ENCODE measurements at regions not wholly inside any gene's neighbourhood (a gene's known extent, or its start where the extent isn't known, plus 50 kb on each side); places are given as distances from the start of the nearest gene placed in this dataset.
A peak's percentile ranks its signal among the peaks of the same experiment; 100 is the strongest.

DNA sequence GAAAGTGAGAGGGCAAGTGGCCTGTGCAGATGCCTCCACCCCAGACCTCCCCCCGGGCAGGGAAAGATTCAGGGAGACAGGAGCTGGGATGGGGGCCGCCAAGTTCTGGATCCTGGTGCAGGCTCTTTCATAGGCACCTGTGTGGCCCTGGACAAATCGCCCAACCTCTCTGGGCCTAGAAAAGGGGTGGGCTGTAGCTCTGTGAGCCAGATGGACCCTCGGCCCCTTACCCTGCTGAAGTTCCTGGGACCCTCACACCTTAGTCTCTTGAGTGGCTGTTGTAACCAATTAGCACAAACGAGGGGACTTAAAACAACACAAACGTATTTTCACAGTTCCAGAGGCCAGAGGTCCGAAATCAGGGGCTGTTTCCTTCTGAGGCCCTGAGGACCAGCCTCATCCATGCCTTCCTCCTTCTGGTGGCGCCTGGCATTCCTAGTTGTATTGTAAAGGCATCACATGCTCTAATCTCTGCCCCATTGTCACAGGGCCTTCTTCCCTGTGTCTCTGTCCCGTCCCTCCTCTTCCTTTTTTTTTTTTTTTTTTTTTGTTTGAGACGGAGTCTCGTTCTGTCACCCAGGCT is 352.6 kb downstream of the SEC14L1 start:
- no peak for DNase-seq (ENCODE audit: extremely low read depth, low read depth)

DNA sequence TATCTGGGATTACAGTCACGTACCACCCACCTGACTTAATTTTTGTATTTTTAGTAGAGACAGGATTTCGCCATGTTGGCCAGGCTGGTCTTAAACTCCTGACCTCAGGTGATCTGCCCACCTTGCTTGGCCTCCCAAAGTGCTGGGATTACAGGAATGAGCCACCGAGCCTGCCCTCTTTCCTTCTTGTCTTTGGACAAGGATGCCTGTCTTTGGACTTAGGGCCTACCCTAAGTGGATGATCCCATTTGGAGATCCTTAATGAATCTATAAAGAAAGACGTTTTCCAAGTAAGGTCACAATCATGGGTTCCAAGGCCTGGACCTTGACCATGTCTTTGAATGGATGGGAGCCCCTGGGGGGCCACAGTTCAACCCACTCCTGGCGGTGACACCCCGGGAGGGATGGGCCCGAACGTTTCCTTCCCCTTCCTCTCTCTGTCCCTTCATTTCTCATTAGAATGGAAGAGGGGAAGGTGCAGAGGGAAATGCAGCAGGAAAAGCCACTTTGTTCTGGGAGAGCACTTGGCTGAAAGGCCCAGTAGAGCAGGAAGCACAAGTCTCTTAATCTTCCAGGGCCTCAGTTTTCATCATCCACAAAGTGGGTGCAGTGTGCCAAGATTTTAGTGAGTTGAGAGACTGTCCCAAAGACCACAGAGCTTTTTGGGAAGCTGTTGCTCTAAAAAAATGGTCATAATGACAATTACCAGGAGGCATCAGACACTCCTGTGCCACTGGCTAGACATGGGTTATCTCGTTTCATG is 353.3 kb downstream of the SEC14L1 start:
- DNase-seq (ENCODE audit: extremely low read depth, low read depth) = no peak

DNA sequence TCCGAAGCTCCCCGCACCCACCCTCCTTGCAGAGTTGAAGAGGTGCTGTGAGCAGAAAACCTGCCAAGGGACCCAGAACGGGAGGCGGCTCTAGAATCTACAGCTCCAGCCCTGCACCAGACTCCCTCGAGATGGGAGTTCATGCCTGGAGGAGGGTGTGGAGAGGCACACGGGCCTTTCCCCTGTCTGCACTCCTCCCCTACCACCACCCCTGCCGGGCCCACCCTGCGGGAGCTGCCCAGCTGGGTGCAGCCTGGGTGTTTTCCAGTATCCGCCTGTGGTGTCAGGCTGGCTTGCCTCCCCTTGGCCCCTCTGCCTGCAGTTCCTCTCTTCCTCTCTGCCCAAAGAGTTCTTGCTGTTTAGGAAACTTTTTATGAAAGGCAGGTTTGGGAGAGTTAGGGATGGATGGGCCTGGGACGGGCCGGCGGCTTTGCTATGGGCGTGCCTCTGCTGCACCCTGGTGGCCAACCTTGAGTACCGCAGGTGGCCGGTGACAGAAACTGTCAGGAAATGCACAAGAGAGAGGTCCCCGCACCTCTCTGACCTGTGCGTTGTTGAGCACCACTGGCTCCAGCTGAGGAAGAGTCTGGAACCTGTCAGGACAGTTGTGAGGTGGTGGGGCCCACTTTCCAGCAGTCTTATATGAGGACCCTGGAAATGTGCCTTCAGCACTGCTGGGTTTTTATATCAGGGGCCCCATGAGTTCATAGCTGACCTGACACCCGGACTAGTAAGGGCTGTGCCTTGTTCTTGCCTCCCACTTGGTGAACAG is 354.1 kb downstream of the SEC14L1 start:
- peak; percentile 62 for DNase-seq (ENCODE audit: extremely low read depth, low read depth)

DNA sequence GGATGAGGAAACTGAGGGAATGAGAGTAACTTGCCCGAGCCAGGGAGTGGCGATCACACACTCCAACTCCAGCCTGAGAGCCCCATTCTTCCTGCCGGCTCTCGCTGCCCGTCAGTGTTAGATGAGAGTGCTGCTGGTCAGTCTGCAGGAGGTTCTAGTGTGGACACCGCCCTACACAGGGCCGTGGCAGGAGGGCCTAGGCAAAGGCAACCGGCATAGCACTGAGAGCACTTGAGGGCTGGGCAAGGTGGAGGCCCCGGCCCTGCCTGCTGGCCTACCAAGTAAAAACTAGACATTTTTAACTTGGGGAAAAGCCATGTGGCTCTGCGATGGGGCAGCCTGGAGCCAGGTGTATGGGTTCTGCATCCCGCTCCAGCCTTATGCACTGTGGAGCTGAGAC is 354.8 kb downstream of the SEC14L1 start:
- no peak for DNase-seq (ENCODE audit: extremely low read depth, low read depth)

DNA sequence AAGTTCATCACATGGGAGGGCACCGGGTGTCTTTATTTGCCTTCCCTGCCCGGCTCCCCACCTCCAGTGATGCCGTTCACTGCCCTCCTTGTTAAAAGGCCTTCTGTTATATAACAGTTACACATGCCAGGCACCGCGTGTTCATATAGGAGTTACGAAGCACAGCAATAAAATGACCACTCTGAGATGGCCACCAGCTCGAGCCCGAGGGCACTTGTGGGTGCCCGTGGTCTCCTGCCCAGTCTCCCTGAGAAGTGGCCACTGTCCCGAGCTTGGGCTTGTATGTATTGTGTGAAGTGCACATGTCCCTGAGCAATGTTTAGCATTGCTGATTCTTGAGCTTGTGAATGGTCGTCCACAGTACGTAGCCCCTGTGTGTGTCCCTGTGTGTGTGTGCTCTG is 355.6 kb downstream of the SEC14L1 start:
- no peak for DNase-seq (ENCODE audit: extremely low read depth, low read depth)

DNA sequence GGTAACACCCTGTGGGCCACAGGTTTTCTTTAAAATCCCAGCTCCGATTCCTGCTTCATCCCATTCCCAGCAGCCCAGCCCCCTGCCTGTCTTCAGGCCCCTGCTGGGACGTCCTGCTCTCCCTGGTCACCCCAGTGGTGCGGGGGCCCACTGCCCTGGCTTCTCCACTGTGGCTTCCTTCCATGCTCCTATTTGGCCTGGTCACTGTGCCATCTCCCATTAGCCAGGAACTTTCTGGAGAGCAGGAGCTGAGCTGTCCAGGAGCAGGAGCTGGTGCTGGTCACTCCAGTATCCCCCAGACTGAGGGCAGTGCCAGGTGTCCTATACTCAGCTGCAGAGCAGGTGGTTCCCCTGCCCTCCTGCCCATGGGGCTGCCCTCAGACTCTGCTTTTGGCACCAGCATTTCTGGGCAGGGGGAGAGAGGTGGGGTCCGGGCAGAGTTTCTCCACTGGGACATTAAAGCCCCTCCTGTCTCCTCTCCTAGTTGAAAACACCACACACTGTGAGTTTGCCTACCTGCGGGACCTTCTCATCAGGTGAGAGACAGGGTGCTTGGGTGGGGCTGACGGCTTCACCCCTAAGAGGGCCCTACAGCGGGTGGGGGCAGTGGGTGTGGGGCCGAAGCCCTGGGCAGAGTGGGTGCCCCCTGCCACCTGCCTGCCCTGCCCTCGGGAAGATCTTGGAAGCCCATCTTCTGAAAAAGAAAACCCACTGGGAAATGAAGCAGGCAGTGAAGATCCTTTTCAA is 356.2 kb downstream of the SEC14L1 start:
- DNase-seq (ENCODE audit: extremely low read depth, low read depth) = no peak

DNA sequence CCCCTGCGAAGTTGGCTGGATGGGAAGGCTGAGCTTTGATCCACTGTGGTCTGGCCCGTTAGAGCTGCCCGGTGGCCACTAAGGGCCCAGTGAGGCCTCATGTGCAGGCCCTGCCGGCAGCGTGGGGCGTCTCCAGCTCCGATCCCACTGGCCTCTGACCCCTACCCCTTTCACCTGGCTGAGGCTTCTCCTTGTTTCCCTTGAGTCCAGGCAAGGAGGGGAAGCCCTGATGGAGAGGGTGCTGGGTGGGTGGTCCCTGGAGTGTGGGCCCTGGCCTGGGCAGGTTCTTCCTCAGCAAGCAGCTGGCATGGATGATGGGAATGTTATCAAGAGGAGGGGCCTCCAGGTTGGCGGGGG is 356.8 kb downstream of the SEC14L1 start:
- DNase-seq (ENCODE audit: extremely low read depth, low read depth) = no peak

DNA sequence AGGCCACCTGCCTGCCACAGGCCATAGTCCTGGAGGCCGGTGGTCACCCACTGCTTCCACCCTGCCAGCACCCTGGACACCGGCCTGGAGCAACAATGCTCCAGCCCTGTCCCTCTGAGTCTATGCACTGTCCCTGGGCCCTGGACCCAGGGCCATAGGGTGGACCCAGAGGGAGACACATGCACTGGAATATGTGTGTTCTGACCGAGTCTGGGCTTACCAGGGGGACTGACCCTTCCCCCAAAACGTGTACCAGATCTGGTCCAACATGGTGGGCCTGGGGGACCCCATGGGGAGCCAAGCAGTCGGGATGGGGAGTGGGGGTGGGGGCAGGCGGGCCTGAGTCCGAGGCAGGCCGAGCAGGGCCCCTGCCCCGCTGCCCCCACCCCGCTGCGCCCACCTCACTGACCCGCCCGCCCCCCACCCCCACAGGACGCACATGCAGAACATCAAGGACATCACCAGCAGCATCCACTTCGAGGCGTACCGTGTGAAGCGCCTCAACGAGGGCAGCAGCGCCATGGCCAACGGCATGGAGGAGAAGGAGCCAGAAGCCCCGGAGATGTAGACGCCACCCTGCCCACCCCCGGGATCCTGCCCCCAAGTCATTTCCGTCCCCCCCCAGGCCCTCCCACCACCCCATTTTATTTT is 357.4 kb downstream of the SEC14L1 start:
- DNase-seq (ENCODE audit: extremely low read depth, low read depth) = no peak

DNA sequence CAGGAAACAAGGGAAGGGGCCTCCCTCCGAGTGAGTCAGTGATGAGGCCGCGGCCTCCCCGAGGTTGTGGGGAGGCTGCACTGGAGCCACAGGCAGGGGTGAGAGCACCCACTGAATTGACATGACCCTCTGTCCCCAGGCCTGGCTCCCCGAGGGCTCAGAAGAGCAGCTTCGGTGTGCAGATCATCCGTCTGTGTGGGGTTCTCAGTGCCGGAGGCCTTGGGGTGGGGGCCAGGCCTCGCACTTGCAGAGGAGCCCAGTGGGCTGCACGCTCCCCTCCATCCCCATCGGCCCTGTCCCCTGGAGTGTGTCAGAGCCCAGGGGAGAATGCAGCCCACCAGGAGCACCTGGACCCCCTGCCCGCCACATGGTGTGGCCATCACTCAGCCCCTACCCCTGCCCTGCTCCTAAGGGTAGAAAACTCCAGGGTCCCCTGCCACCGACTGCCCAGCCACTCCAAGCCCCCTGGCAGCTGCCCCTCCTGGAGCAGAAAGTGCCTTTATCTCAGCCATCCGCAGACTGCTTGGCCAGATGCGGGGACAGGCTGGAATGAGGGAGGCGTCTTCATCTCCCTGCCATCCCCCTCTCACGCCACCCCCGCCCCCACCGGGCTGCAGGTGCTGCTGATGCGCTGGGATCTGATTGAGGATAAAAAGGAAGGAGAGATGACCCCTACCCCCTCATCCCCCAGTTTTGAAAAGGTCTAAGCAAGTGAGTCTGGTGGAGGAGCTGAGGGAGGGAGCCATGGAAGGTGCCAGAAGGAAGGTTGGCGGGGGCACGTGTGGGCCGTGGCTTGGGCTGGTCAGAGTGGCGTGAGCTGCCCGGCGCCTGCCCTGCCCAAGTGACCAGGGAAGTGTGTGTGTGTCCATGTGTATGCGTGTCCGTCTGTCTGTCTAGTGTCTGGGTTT is 358.3 kb downstream of the SEC14L1 start:
- DNase-seq (ENCODE audit: extremely low read depth, low read depth) = no peak

DNA sequence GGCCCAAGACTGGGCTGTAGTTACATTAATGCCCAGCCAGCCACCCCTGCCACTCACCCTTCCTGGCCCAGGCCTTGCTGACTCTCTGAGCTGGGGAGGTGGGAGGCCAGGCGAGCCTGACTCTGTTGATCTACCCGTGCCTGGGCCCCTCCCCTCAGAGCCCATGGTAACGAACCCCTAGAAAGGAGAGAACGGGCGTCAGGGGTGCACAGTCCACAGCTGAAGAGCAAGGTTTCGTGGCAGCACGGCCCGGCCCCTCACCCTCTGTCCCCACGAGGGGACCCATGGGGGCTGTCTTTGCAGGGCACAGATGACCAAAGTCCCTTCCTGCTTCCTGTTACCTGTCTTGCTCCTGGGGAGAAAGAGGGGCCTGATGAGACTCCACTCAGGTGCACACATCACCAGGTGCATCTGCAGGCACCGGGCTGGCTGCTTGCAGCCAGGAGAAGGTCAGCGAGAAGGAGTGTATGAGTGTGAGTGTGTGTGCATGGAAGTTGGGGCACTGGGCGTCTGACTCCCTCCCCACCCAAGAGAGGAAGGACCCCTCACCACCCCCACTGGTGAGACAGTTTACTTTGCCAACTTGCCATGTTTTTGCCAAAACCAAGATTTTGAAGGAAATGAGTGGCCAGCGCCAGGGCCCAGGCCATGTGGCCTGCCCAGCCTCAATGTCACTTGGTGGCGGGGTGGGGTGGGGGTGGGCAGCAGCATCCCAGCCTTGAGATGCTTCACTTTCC is 359.1 kb downstream of the SEC14L1 start:
- no peak for DNase-seq (ENCODE audit: extremely low read depth, low read depth)

DNA sequence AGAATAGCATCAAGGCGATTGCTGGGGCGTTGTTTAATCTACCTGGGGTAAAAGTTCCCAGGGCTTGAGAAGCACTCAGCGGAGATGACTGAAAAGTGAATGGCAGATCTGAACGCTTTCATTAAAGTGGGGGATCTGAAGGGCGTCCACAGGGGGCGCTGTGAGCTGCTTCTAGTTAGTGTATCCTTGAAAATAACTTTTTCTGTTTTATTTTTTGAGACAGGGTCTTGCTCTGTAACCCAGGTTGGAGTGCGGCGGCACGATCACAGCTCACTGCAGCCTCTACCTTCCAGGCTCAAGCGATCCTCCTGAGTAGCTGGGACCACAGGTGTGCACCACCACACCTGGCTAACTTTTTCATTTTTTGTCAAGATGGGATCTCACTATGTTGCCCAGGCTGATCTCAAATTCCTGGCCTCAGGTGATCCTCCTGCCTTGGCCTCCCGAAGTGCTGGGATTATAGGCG is 360.4 kb downstream of the SEC14L1 start:
- no peak for DNase-seq (ENCODE audit: extremely low read depth, low read depth)

DNA sequence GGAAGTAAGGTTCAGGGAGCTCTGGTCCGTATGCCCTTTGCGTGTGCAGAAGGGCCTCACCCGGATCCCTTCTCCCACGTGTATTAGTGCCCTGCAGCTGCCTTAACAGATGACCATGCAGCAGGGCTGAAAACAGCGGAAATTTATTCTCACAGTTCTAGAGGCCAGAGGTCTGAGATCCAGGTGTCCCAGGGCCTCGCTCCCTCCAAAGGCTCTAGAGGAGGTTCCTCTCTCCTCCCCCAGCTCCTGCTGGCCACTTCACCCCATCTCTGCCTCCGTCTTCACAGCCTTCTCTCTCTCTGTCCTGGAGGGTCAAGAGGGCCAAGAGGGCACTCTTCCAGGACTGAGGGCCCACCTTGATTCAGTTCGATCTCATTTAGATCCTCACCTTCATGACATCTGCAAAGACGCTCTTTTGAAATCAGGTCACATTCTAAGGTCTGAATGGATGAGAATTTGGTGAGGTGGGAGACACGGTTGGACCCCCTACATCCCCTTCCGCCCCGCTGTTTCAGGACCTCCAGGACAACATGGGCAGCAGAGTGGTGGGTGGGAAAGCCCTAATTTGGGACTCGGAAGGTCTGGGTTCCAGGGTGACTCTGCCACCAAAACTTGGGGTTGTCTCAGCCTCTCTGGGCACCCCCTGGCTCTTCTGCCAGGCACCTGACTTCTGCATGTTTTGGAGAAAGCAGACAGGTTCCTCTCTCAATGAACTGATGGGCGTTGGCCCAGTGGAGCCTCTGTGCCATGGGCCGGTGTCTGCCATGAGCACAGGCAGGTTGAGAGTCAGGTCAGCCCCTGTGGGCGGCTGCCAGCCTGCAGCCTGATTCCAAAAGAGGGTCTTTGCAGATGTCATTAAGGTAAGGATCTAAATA is 361.2 kb downstream of the SEC14L1 start:
- DNase-seq (ENCODE audit: extremely low read depth, low read depth) = no peak

DNA sequence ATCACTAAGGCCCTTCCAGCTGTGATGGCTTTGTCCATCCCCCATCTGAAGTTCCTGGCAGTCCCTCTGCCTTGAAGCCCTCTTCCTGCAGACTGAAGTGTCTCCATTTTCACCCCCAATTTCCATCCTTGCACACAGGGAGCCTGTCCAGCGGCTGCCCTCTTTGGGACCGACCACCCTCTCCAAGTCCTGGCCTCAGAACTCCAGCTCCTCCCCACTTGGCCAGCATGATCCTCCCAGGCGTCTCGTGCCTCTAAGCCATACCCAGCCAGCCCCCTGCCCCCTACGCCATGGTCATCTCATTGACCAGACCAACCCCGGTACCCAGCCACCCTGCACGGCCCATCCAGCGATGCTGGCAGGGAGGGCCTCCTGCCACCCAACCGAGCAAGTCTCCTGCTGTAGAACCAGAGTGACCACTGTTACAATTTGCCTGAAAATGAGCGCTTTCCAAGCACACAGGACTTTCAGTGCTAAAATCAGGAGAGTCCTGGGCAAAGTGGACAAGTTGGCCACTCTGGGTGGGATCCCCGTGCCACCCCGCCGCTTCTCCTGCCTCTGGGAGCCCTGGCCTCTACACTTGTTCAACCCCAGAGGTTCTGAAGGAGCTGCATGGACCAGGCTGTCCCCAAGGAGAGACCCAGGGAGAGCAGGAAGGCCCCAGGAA is 362.0 kb downstream of the SEC14L1 start:
- no peak for DNase-seq (ENCODE audit: extremely low read depth, low read depth)

DNA sequence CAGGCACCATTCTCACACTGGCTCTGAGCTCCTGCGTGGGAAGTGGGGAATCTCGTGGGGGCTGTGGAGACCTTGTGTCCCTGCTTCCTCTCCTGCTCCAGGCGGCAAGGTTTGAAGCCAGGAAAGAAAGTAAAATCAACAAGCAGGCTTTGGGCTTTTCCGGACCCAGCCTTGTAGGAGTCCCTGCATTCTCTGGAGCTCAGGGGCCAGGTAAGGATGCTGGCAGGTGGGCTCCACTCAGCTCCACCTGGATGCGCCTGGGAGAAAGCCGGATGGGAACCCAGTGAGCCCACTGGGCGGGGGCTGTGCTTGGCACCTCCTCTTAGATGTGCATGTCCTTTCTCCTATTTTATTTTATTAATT is 362.5 kb downstream of the SEC14L1 start:
- DNase-seq (ENCODE audit: extremely low read depth, low read depth) = no peak

DNA sequence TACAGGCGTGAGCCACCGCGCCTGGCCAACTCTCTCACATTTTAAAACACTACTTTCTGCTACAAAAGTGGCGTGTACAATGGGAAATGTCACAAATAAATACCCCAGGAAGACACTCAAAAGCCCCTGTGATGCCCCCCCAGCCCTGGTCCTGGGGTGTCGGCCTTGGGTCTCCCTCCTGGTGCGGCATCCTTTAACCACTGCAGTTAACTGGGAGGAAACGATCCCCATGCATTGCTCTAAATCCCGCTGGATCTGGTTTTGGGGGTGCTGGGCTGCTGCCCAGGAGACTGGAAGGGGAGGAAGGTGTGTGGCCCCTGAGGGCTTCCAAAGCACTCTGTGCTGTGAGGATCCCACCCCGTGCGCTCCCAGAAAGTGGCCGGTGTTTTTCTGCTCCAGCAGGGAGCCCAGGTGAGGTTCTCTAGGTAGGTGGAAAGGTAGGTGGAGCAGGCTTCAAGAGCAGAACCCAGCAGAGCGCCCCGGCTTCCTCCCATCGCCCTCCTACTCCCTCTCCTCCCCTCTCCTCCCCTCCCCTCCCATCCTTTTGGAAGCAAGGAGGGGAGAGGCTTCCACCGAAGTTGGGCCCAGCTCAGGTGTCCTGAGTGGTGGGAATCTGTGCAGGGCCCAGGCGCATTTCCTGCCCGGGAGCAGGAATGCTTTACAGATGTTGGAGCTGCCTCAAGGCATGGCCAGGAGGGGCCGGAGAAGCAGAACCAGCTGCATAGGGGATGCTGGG is 363.3 kb downstream of the SEC14L1 start:
- no peak for DNase-seq (ENCODE audit: extremely low read depth, low read depth)

DNA sequence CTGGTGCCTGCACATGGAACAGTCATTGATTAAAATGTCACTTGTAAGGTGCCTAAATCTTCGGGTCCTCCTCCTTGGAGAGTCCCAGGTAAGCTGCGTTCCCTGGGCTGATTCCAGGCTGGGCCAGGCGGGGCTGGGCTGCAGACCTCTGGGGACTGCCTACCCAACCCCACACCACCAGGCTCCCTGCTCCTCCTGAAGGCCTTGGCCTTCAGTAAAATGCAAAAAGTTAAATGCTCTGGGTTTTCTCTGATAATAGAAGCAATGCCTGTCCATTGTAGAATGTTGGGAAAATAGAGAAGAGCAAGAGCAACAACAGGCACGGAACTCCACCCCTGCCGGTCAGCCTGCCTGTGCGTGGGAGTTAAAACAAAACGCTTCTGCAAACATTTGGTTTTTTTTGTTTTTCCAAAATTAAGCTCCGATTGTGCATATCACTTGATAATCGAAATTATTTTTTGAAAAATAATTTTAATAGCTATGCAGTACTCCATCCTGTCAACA is 363.9 kb downstream of the SEC14L1 start:
- DNase-seq (ENCODE audit: extremely low read depth, low read depth) = no peak

Measured in NCI-H460 (cell line).